Memory B cell (primary cell): ENCODE measurements at regions not wholly inside any gene's neighbourhood (a gene's known extent, or its start where the extent isn't known, plus 50 kb on each side); places are given as distances from the start of the nearest gene placed in this dataset.

ENCODE experiments used
- ATAC-seq: fragments of 150-1000 bp; cut with Tn5 transposase; 2 replicates; pipeline ENCODE4 v1.10.0; 2021; ENCODE audit warnings: low read depth, mild to moderate bottlenecking, moderate library complexity
- DNase-seq, 2 donors: peaks; one replicate each; pipeline ENCODE4 v3.0.0; 2022; ENCODE audit warnings: low spot score in 2 of 2
- H3K27ac Mint-ChIP-seq: one replicate; pipeline ENCODE4 v1.8.0; 2022; ENCODE audit warnings: mild to moderate bottlenecking, moderate library complexity, mixed read lengths
- H3K27me3 Mint-ChIP-seq: one replicate; pipeline ENCODE4 v1.8.0; 2022; ENCODE audit warnings: mixed read lengths
- H3K36me3 Mint-ChIP-seq: one replicate; pipeline ENCODE4 v1.8.0; 2022; ENCODE audit warnings: mild to moderate bottlenecking, mixed read lengths
- H3K4me1 Mint-ChIP-seq: one replicate; pipeline ENCODE4 v1.8.0; 2022; ENCODE audit warnings: mixed read lengths
- H3K4me3 Mint-ChIP-seq: one replicate; pipeline ENCODE4 v1.8.0; 2022; ENCODE audit warnings: mild to moderate bottlenecking, moderate library complexity, mixed read lengths
- H3K9me3 Mint-ChIP-seq: one replicate; pipeline ENCODE4 v1.8.0; 2022; ENCODE audit warnings: mixed read lengths

DNA sequence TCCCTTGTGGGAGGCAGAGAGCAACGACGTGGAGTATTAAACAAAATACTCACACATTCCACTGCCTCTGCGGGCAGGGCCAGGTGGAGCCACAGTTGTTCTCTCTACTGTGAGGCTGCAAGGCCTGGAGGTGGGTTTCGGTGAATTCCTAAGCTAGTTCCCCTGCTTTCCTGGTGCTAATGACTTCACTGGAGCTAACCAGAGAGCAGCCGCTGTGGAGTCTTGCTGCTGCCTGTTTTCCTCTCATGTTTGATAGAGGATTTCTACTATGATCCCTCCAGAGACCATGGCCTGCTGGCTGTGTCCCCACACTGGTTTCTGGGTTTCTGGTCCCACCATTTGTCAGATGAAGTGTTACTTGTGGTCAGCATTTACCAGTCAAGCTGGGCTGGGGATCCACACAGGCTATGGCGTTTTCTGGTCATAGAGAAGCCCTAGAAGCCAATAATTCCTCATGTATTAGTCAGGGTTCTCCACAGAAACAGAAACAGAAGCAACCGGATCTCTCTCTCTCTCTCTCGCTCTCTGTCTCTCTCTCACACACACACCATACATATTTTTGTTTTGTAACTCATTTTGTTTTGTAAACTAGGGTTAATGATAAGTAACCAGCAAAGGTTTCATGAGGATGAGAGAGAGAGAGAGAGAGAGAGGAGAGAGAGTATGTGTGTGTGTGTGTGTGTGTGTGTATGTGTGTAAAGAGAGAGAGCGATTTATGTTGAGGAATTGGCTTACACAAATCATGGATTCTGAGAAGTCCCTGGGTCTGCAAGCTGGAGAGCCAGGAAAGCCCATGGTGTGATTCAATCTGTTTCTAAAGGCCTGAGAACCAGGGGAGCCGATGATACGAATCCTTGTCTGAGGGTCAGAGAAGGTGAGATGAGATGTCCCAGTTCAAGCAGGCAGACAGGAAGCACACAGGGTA is 403.0 kb downstream of the GADD45G start:
- DNase-seq (no peak), ATAC-seq (no peak)
- Mint-ChIP-seq H3K4me3 (no peak overlapping the region), H3K36me3 (no peaks in the 10 kb centered on the region), H3K4me1 (peaks cover 30% of the 10 kb centered on the region), H3K27ac (no peak overlapping the region), H3K27me3 (no peaks in the 10 kb centered on the region), H3K9me3 (no peaks in the 10 kb centered on the region)

DNA sequence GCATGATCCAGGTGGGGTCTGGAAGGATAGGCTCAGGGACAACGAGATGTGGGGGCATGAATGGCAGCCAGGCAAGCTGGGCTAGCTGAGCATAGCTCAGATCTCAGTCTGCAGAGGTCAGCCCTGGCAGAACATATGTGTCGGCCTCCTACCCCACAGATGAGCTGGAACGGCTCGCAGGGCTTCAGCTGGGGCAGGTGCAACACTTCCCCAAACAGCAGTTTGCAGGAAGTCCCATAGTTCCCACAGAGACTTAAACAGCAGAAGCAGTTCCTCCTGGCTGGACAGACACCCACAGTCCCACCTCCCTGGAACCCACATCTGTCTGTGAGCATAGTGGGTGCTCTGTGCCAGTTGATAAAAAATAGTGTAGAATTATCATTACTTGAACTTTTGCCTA is 404.6 kb downstream of the GADD45G start:
- Mint-ChIP-seq H3K27me3 (no peaks in the 10 kb centered on the region), H3K27ac (no peak overlapping the region), H3K4me3 (peak overlapping the region; percentile 39), H3K36me3 (no peaks in the 10 kb centered on the region), H3K4me1 (peaks cover 30% of the 10 kb centered on the region), H3K9me3 (no peaks in the 10 kb centered on the region)
- DNase-seq: peak; percentile 22 to 41
- peak; percentile 96 for ATAC-seq

DNA sequence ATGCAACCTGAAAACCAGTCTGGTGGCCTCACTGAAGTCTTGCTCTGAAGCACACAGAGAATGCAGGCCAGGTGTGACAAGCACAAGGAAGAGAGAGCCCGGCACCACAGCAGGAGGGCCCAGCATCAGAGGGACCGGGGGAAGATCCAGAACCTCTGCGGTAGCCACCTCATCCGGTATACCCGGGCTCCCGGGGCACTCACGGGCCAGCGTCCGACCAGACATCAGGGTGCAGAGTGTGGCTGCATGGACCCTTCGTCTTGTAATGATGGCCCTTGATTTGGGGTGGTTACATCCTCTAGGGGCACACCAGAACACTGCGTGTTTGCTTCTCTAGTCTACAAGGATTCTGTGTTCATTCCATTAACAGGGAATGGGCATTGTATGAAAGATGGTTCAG is 406.0 kb downstream of the GADD45G start:
- Mint-ChIP-seq H3K36me3 (no peaks in the 10 kb centered on the region), H3K9me3 (no peaks in the 10 kb centered on the region), H3K4me1 (peaks cover 30% of the 10 kb centered on the region), H3K4me3 (no peak overlapping the region), H3K27me3 (no peaks in the 10 kb centered on the region), H3K27ac (no peak overlapping the region)
- DNase-seq: no peak
- ATAC-seq: no peak

DNA sequence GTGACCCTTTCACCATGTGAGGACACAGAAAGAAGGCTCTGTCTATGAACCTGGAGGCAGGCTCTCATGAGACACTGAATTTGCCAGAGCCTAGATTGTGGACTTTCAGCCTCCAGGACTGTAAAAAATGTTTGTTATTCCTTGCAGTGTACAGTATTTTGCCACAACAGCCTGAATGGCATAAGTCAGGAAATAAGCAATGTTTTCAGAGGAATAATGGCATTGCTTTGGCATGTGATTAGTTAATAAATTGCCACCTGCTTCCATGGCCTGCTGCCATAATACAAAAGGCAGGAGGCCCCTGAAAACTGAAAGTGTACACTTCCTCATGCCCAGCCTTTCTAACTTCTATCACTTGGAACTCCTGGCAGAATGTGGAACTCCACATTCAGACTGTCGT is 408.1 kb downstream of the GADD45G start:
- peaks cover 19% of the 10 kb centered on the region for H3K4me1 Mint-ChIP-seq
- no peaks in the 10 kb centered on the region for H3K36me3 Mint-ChIP-seq
- no peaks in the 10 kb centered on the region for H3K9me3 Mint-ChIP-seq
- ATAC-seq (no peak), DNase-seq (no peak)
- H3K27ac Mint-ChIP-seq: no peak overlapping the region
- H3K27me3 Mint-ChIP-seq: no peaks in the 10 kb centered on the region
- H3K4me3 Mint-ChIP-seq: no peak overlapping the region

DNA sequence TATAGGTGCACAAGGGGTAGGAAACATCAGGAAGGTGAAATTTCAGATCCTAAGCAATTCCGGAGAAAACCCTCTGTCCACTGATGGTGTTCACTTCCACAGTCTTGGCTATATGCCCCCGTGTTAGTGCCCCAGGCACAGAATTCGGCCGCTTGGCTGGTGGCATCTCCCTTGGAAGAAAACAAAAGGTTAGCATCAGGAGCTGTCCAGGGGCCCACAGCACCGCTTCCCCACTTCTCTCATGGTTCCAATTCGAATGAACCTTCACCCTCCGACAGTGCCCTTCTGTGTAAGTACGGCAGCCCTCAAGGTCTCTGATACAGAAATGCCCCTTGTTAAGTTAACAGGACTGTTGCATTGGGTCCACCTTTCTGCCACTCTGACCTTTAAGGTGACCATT is 409.0 kb downstream of the GADD45G start:
- peaks cover 18% of the 10 kb centered on the region for H3K4me1 Mint-ChIP-seq
- DNase-seq (no peak), ATAC-seq (no peak)
- H3K27ac Mint-ChIP-seq: no peak overlapping the region
- H3K9me3 Mint-ChIP-seq: no peaks in the 10 kb centered on the region
- H3K27me3 Mint-ChIP-seq: no peaks in the 10 kb centered on the region
- H3K4me3 Mint-ChIP-seq: no peak overlapping the region
- no peaks in the 10 kb centered on the region for H3K36me3 Mint-ChIP-seq

DNA sequence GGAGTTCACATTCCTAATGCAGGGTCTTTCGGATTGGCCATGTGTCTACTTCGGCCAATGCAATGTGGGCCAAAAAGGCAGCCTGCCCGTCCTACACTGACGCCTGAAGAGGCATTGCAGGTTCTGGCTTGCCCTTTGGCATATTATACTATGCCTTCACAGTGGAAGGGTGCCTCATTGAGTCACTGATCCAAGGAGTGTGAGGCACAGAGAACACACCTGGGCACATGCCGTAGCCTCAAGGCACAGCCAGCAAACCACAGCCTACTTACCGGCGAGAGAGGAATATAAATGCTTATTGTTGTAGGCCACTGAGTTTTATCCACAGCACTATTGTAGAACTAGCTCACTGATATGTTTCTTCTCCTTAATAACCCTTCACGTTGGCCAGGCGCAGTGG is 409.6 kb downstream of the GADD45G start:
- no peak for ATAC-seq

DNA sequence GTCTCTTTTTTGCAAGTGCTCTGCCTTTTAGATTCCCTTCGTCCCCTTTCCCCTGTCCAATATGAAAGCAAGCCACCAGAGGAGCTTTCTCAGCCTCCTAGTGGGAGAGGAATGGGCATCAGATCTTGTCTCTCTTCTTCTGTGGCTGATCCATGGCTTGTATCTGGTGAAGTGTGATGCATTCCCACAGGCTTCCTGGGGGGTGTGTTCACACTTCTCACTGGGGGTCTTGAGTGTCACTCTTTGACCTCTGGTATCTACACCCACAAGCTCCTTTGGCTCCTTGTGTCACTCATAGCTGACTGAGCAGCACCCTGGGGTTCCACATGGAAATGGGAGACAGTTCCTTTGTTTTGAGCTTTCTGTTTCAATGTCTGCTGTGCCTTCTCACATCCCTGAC is 411.5 kb downstream of the GADD45G start:
- H3K4me3 Mint-ChIP-seq: no peak overlapping the region
- H3K4me1 Mint-ChIP-seq: peaks cover 10% of the 10 kb centered on the region
- H3K36me3 Mint-ChIP-seq: no peaks in the 10 kb centered on the region
- no peaks in the 10 kb centered on the region for H3K9me3 Mint-ChIP-seq
- ATAC-seq (no peak), DNase-seq (no peak)
- H3K27ac Mint-ChIP-seq: no peak overlapping the region
- H3K27me3 Mint-ChIP-seq: no peaks in the 10 kb centered on the region

More for the DNA sequence above, 409.6 kb downstream of the GADD45G start:
- Mint-ChIP-seq H3K36me3 (no peaks in the 10 kb centered on the region), H3K4me3 (no peak overlapping the region), H3K9me3 (no peaks in the 10 kb centered on the region), H3K4me1 (peaks cover 16% of the 10 kb centered on the region), H3K27ac (no peak overlapping the region), H3K27me3 (no peaks in the 10 kb centered on the region)
- DNase-seq: no peak

DNA sequence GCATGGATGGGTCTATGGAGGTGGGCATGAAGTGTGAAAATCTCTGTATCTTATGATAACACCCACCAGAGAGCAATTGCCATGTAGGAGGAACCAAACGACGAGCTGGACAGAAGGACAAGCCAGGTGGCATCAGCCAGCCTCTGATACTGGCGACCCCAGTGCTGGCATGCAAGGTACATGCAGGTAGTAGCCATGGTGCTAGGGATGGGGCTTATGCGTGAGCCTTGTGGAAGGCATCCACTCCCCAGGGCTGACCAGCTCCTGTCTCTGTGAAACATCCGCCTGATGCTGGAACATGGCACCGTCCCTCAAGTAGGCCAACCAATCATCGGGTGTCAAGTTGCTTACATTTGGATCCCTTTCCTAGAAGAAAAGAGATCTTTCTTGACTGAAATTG is 412.9 kb downstream of the GADD45G start:
- DNase-seq (no peak), ATAC-seq (no peak)
- Mint-ChIP-seq H3K27ac (no peak overlapping the region), H3K4me3 (no peak overlapping the region), H3K4me1 (peaks cover 12% of the 10 kb centered on the region), H3K9me3 (peaks cover under 1% of the 10 kb centered on the region), H3K27me3 (no peaks in the 10 kb centered on the region), H3K36me3 (no peaks in the 10 kb centered on the region)

DNA sequence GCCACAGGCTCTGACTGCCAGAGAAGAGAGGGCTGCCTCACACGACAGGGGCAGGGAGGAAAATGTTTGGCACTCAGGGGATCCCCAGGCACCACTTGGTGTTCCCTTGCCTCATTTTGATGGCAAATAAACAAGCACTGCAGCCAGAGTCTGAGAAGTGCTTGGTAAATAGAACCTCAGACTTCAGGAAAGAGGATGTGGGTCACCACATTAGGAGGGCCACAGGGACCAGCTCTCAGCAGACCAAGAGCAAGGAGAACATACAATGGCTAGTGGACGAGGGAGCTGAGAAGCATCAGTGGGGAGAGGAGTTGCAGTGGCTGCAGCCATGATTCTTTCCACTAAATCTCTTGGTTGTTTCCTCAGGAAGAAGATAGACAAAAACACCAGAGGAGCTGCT is 413.9 kb downstream of the GADD45G start:
- H3K27me3 Mint-ChIP-seq: no peaks in the 10 kb centered on the region
- no peak overlapping the region for H3K4me3 Mint-ChIP-seq
- ATAC-seq: no peak
- H3K36me3 Mint-ChIP-seq: no peaks in the 10 kb centered on the region
- peaks cover 18% of the 10 kb centered on the region for H3K4me1 Mint-ChIP-seq
- H3K9me3 Mint-ChIP-seq: peaks cover 1% of the 10 kb centered on the region
- no peak overlapping the region for H3K27ac Mint-ChIP-seq
- DNase-seq: no peak

DNA sequence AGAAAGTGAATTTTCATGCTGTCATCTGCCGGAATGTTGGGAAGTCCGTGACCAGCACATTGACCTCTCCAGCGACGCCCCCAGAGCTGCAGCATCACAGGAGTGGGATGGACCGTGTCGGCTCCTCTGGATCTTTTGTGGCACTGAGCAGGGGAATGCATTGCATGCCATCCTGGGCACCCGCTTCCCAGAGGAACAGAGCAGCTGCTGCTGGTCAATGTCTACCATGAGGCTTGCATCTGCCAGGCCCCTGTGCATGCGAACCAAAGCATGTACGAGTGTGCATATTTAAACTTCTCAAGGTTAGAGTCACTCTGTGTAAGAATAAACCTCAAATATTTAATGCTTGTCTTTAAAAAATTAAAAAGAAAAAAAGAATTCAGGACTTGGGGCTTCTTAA is 414.8 kb downstream of the GADD45G start:
- no peak for ATAC-seq
- no peaks in the 10 kb centered on the region for H3K27me3 Mint-ChIP-seq
- DNase-seq: no peak
- H3K4me3 Mint-ChIP-seq: no peak overlapping the region
- no peak overlapping the region for H3K27ac Mint-ChIP-seq
- H3K9me3 Mint-ChIP-seq: peaks cover 1% of the 10 kb centered on the region
- H3K36me3 Mint-ChIP-seq: no peaks in the 10 kb centered on the region
- H3K4me1 Mint-ChIP-seq: peaks cover 28% of the 10 kb centered on the region

DNA sequence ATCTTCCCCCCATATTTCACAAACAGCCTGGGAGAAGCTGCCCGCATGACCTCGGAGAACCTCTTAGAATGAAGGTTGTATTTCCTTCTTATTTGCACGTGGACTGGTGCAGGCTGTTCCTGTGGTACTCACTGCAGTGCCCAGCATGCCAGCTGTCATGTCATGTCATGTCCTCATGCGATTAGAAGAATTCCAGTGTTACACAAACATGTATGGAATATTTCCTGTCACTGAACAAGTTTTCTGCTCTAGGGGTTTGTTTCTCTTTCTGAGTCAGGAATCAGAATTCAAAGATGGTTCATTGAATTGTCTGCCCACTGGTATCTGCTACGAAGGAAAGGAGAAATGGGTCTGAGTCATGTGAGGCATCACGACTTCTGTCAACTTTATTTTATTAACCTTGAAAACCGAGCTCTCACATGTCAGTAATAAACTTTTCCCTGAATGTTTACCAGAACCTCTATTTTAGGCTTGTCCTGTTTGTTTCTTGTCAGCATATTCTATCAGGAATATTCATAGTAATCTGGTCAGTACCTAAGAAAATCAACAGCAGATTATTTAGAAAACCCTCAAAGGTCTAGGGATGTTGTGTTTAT is 415.6 kb downstream of the GADD45G start:
- no peak for ATAC-seq

DNA sequence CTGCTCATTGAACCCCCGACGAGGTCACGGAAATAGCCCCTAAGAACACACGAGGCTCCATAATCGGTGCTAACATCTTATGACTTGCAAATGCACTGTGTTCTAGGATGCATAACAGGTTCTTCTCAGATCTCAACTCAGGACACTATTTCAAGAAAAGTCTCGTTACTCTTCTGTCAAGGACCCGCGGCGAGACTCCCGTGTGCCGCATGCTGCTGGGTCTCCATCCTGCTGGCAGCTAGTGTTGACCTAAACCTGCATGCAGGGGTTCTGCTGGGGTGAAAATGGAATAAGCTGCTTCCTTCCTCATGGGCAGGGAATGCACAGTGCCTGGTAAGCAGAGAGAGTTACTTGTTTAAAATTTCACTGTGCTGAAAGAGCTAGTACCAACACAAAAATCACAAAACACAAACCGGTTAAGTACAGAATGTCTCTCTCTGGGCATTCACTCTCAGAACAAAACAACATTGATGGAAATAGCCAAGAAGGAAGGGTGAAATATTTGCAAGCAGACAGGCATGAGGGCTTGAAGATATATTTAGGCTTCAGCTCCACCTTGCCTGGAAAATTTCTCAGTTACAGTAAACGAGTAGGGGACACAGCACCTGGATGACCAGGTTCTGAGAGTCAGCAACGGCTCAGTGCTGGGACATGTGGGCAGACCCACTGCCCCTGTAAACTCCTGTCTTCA is 416.5 kb downstream of the GADD45G start:
- ATAC-seq: no peak
- Mint-ChIP-seq H3K4me3 (no peak overlapping the region), H3K27ac (peak overlapping the region; percentile 74)

More for the DNA sequence above, 415.6 kb downstream of the GADD45G start:
- Mint-ChIP-seq H3K27me3 (no peaks in the 10 kb centered on the region), H3K36me3 (no peaks in the 10 kb centered on the region), H3K4me3 (no peak overlapping the region), H3K27ac (no peak overlapping the region), H3K4me1 (peaks cover 35% of the 10 kb centered on the region), H3K9me3 (peaks cover 1% of the 10 kb centered on the region)
- no peak for DNase-seq

DNA sequence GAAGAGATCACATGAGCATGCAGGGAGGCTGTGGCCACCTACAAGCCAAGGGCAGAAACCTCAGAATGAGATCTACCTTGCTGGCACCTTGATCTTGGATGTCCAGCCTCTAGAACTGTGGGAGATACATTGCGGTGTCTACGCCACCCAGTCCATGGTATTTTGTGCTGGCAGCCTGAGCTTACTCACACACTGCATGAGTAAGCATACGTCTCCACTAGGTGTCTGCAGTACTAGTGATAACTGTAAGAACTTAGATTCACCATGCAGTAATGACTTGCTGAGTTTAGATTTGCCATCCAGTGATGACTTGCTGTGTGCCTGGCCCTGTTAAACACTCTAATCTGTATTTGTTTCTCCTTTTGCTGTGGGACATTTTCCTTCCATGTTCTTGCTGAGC is 417.7 kb downstream of the GADD45G start:
- no peak for ATAC-seq

More for the DNA sequence above, 416.5 kb downstream of the GADD45G start:
- no peak for DNase-seq
- Mint-ChIP-seq H3K4me1 (peaks cover 40% of the 10 kb centered on the region), H3K36me3 (no peaks in the 10 kb centered on the region), H3K9me3 (peaks cover 1% of the 10 kb centered on the region), H3K27me3 (no peaks in the 10 kb centered on the region)

DNA sequence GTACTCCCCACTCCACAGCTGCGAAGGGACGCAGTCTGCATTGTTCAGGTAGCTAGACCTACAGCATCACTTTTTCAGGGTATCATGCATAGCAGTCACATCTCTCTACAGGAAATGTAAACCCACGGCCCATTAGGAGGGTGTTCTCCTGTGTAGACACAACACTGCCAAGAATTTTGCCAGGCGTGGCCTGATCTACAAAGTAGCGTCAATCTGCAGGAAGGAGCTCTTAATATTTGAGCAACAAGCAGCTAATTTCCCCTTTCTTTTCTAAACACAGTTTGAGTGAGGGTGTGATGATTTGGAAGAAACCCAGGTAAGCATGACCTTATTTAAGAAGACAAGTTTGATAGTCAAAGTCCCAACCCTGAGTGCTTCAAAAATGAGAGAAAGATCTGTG is 419.0 kb downstream of the GADD45G start:
- no peak overlapping the region for H3K4me3 Mint-ChIP-seq
- peaks cover 1% of the 10 kb centered on the region for H3K9me3 Mint-ChIP-seq
- ATAC-seq: peak; percentile 40
- H3K36me3 Mint-ChIP-seq: no peaks in the 10 kb centered on the region
- H3K4me1 Mint-ChIP-seq: peaks cover 37% of the 10 kb centered on the region
- H3K27ac Mint-ChIP-seq: peak overlapping the region; percentile 74
- no peak for DNase-seq
- H3K27me3 Mint-ChIP-seq: no peaks in the 10 kb centered on the region

More for the DNA sequence above, 417.7 kb downstream of the GADD45G start:
- Mint-ChIP-seq H3K36me3 (no peaks in the 10 kb centered on the region), H3K4me1 (peaks cover 42% of the 10 kb centered on the region), H3K4me3 (no peak overlapping the region), H3K27ac (peak overlapping the region; percentile 74), H3K9me3 (peaks cover 1% of the 10 kb centered on the region), H3K27me3 (no peaks in the 10 kb centered on the region)
- DNase-seq: no peak
